ENCODE measurements at regions not wholly inside any gene's neighbourhood (a gene's known extent, or its start where the extent isn't known, plus 50 kb on each side); places are given as distances from the start of the nearest gene placed in this dataset.
A peak's percentile ranks its signal among the peaks of the same experiment; 100 is the strongest.

DNA sequence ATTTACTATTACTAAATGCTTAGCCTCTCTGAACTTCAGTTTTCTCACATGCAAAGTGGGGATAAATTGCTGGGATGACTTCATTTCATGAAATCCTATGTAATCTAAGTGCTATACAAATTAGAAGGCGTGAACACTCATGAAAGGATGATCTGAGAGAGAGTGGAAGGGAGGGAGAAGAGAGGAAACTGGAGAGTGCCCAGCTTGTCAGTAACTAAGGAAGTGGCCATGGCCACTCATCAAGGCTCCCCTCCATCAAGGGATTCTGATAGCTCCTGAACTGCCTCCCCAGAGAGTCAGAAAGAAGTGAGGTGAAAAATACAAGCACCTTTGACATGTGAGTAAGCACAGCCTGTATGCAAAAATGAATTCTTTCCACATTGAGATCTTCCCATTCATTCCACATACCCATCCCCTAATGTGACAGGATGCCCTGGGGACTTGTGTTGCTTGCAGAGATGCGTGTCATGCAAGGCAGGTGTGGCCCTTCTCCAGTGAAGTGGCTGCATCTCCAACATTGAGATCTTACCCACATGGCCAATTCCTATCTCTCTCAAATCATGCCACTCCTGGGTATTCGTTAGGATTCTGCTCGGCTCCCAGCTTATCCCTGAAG lies 76.5 kb upstream of the ITPRID1 start:
- no peaks in the 10 kb centered on the region for H3K4me1 Mint-ChIP-seq
- peaks cover 0 to 2% (median 1%) of the 10 kb centered on the region in 3 donors for H3K27me3 Mint-ChIP-seq (ENCODE audit: low read depth in 3 of 3)
- H3K27ac Mint-ChIP-seq = no peak overlapping the region
- no peaks in the 10 kb centered on the region for H3K36me3 Mint-ChIP-seq
- H3K4me3 Mint-ChIP-seq = no peak overlapping the region
- H3K9me3 Mint-ChIP-seq = peaks cover 0 to 9% (median 1%) of the 10 kb centered on the region in 6 donors
- no peak for DNase-seq

DNA sequence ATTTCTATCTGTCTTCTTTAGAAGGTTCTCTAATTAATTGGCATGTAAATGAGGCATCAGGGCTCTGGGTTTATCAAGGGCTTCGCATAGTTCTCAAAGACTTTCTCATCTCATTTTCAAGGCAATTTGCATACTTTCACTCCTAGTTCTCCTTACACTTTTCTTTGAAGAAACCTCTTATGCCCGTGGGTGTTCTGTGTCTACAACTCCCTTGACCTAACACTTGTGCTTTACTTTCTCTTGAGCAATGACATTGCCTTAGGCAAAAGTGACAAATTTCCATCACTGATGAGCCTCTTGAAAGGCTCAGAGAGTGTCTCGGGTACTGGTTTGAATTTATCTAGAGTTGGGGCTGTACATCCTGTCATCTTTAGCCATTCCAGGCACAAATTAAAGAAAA lies 74.7 kb upstream of the ITPRID1 start:
- H3K36me3 Mint-ChIP-seq = no peaks in the 10 kb centered on the region
- H3K9me3 Mint-ChIP-seq = peaks cover 0 to 9% (median 2%) of the 10 kb centered on the region in 6 donors
- H3K27me3 Mint-ChIP-seq (ENCODE audit: low read depth in 3 of 3) = peaks cover 0 to 2% (median 1%) of the 10 kb centered on the region in 3 donors
- DNase-seq = no peak
- H3K27ac Mint-ChIP-seq = no peak overlapping the region
- H3K4me3 Mint-ChIP-seq = no peak overlapping the region
- no peaks in the 10 kb centered on the region for H3K4me1 Mint-ChIP-seq

DNA sequence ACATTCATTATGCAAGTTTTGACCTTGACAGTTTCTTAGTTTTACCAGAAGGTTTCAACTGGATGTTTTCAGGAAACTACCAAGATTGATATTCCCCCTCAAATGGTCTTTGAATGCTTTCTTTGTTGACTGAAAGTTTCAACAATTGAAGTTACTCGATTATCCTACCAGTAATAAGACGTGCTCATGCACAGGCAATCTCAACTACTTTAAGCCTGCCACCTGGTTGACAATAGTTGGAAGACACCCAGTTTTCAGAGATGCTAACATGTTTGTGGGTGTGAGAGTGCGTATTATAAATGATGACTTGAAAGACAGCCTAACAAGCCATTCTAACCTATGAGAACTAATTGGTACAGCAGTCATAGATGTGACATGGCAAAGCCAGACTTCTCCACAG lies 73.4 kb upstream of the ITPRID1 start:
- no peaks in the 10 kb centered on the region for H3K4me1 Mint-ChIP-seq
- peaks cover 0 to 2% (median under 1%) of the 10 kb centered on the region in 3 donors for H3K27me3 Mint-ChIP-seq (ENCODE audit: low read depth in 3 of 3)
- no peak overlapping the region for H3K4me3 Mint-ChIP-seq
- H3K9me3 Mint-ChIP-seq = peaks cover 0 to 5% (median 2%) of the 10 kb centered on the region in 6 donors
- no peak for DNase-seq
- H3K27ac Mint-ChIP-seq = no peak overlapping the region
- H3K36me3 Mint-ChIP-seq = no peaks in the 10 kb centered on the region

DNA sequence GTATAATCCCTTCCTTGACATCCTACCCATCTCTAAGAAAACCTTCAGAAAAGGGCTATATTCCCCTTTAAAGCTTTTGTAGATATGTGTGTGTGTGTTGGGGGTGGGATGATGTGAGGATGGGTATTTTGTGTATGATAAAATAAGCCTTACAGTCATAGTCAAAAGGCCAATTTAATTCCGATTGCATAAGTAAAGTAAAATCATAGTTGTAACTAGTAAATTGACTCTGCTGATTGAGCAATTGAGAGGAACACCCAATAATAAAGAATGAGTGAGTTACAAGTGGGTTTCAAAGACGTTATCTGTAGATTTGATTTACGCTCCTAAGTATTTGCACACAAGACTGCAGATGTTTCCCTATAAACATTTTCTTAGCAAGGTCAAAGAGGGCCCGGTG lies 71.3 kb upstream of the ITPRID1 start:
- DNase-seq = no peak
- H3K36me3 Mint-ChIP-seq = no peaks in the 10 kb centered on the region
- H3K4me3 Mint-ChIP-seq = no peak overlapping the region
- H3K27ac Mint-ChIP-seq = no peak overlapping the region
- no peaks in the 10 kb centered on the region for H3K4me1 Mint-ChIP-seq
- H3K27me3 Mint-ChIP-seq (ENCODE audit: low read depth in 3 of 3) = peaks cover 0 to 2% (median 0%) of the 10 kb centered on the region in 3 donors
- H3K9me3 Mint-ChIP-seq = peaks cover 0 to 5% (median 2%) of the 10 kb centered on the region in 6 donors

DNA sequence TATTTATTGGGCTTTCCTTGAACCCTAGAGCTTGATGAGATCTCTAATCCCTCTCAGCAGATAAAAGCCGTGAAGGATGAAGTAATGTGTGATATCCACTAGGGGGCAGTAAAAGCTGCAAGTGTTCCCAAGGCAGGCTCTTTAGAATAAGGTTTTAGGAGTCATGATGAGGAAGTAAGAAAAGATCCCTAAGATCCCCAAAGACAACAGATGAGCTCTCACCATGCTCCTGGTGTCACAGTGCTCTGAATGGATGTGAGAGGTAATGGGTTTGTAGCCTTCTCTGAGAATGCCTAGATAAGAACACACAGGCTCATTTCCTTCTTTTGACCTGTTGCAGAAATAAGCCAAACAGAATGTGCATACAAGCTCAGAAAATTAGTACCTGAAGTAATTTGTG lies 70.4 kb upstream of the ITPRID1 start:
- Mint-ChIP-seq H3K4me3 (no peak overlapping the region), H3K9me3 (peaks cover 0 to 5% (median 0%) of the 10 kb centered on the region in 6 donors), H3K36me3 (no peaks in the 10 kb centered on the region), H3K27me3 (ENCODE audit: low read depth in 3 of 3) (peaks cover 0 to 2% (median 0%) of the 10 kb centered on the region in 3 donors), H3K4me1 (no peaks in the 10 kb centered on the region), H3K27ac (no peak overlapping the region)
- DNase-seq = peak in 1 of 3 donors; percentile 1

DNA sequence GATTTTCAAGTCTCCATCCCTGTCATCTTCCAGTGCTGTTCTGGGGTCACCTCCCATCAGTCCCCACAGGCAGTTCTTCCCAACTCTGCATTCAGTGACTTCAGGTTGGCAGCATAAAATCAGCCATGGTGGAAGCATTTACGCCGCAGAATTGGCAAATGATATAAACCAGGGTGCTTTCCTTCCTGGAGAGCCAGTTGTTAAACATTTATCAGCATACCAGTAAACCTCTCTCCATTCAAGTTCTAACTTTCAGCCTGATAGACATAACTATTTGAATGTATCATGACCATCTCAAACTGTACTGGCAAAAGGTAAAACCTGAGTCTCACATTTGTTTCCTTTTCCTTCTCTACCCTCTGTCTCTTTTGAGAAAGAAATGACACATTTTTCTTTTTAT lies 69.7 kb upstream of the ITPRID1 start:
- H3K4me1 Mint-ChIP-seq = no peaks in the 10 kb centered on the region
- no peak overlapping the region for H3K4me3 Mint-ChIP-seq
- H3K27me3 Mint-ChIP-seq (ENCODE audit: low read depth in 3 of 3) = peaks cover 0 to 2% (median 0%) of the 10 kb centered on the region in 3 donors
- no peak overlapping the region for H3K27ac Mint-ChIP-seq
- H3K9me3 Mint-ChIP-seq = peaks cover 0 to 5% (median 0%) of the 10 kb centered on the region in 6 donors
- DNase-seq = no peak
- no peaks in the 10 kb centered on the region for H3K36me3 Mint-ChIP-seq

DNA sequence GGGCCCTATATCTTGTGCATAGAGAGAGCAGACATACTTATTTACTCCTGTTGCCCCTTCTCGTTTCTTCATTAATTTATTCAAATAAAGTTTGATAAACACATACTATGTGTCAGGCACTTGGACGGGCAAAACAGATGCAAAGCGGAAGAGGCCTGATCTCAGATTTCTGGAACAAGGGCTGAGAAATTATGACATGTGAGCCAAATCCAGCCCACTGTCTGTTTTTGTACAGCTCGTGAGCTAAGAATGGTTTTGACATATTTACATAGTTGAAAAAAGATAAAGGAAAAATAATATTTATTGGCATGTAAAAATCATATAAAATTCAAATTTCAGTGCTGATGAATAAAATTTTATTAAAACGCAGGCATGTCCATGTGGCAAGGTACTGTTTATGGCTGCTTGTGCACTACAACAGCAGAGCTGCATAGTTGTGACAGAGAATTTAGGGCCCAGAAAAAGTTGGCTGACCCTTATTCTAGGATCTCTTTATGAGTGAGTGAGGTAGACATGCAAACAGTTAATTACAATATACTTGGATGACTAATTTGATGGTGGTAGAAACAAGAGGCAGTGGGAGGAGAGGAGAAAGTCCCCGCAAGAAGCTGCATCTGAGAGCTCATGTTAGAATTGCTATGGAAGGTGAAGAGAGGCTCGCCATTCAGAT lies 68.1 kb upstream of the ITPRID1 start:
- no peak for DNase-seq
- H3K4me1 Mint-ChIP-seq = no peaks in the 10 kb centered on the region
- H3K27me3 Mint-ChIP-seq (ENCODE audit: low read depth in 3 of 3) = peaks cover 0 to 2% (median 0%) of the 10 kb centered on the region in 3 donors

DNA sequence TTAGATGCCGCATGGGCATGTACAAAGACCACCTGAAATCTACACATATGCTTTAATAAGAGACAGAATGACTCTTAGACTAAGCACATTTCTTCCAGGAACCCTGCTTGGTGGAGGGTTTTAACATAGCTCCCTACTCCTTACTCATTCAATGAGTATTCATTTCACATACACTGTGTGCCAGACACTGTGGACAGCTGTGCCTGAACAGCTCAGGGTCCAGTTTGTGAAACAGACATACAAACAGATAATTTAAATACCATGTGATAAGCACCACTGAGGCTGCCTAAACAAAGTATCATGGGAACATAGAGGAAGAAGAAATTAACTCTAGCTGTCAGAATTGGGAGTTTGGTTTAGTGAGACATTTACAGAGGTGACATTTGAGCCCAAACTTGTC lies 65.2 kb upstream of the ITPRID1 start:
- H3K9me3 Mint-ChIP-seq = peaks cover 0 to 12% (median 2%) of the 10 kb centered on the region in 6 donors
- no peak for DNase-seq
- H3K4me3 Mint-ChIP-seq = no peak overlapping the region
- H3K27ac Mint-ChIP-seq = no peak overlapping the region
- H3K36me3 Mint-ChIP-seq = no peaks in the 10 kb centered on the region
- no peaks in the 10 kb centered on the region for H3K27me3 Mint-ChIP-seq (ENCODE audit: low read depth in 3 of 3)
- no peaks in the 10 kb centered on the region for H3K4me1 Mint-ChIP-seq

More for the DNA sequence above, 68.1 kb upstream of the ITPRID1 start:
- Mint-ChIP-seq H3K27ac (no peak overlapping the region), H3K9me3 (peaks cover 0 to 8% (median under 1%) of the 10 kb centered on the region in 6 donors), H3K36me3 (no peaks in the 10 kb centered on the region), H3K4me3 (no peak overlapping the region)

DNA sequence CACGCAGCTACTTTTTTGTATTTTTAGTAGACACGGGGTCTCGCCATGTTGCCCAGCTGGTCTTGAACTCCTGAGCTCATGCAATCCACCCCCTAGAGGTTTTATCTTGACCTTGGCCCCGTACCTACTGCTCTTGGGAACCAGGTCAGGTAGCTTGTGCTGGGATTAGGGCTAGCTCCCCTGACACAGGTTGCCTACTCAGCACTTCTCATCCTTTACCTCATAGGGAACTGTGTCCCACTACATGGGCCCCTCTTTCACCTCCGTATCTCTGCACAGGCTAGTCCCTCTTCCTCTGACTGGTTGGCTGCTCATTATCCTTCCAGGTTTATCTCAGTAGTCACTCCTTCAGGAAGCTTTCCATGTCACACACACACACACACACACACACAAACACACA lies 58.0 kb upstream of the ITPRID1 start:
- no peak for DNase-seq
- Mint-ChIP-seq H3K36me3 (no peaks in the 10 kb centered on the region), H3K27ac (no peak overlapping the region), H3K4me3 (no peak overlapping the region), H3K9me3 (peaks cover 0 to 6% (median 0%) of the 10 kb centered on the region in 6 donors), H3K27me3 (ENCODE audit: low read depth in 3 of 3) (no peaks in the 10 kb centered on the region), H3K4me1 (no peaks in the 10 kb centered on the region)

DNA sequence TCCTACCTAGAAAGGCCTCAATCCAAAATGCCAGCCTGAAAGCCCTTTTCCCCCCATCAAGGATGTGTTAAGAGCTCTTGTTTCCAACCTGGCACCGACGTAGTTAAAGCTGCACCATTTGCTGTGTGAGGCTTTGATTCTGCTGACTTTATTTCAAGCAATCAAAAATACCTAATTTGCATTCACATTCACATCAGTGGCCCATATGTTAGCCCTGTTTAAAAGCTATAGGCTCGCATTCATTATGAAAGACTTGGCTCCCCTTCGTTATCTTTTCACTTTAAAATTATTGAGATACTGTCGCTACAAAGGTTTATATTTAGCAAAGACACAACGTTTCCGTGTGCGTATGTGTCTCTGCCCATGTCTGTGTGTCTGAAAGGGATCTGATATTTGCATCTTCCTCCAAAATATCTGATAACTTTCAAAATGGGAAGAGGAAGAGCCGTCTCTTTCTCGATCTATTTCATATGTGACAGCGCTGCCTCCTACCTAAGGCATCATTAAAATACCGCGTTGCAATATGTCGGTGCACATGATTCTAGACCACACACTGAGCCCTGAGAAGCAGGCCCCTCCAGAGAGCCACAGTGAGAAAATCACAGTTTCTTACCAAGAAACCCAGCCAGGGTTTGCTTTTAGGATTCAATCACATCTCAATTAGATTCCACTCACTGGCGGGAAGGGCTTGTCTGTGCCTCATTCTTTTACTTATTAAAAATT lies 57.1 kb upstream of the ITPRID1 start:
- Mint-ChIP-seq H3K27ac (no peak overlapping the region), H3K36me3 (no peaks in the 10 kb centered on the region), H3K9me3 (peaks cover 0 to 10% (median 0%) of the 10 kb centered on the region in 6 donors), H3K4me3 (no peak overlapping the region), H3K27me3 (ENCODE audit: low read depth in 3 of 3) (no peaks in the 10 kb centered on the region), H3K4me1 (no peaks in the 10 kb centered on the region)
- no peak for DNase-seq

DNA sequence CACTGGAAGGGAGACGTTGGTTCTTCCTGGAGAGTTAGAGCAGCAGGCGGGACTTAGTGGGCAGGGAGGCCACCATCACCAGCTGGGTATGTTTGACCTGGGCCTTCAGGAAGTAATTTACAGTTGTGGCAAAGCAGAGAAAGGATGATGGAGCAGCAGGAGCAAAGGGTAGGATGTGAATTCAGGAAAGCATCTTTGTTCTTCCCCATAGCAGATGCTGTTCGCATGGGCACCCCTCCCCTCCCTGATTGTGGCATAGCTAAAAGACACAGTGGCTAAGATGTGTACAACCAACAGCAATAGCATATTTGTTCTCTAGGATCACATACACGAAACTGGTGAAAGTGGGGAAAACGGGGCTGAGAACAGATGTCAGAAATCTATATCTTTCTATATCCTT lies 56.3 kb upstream of the ITPRID1 start:
- H3K27me3 Mint-ChIP-seq (ENCODE audit: low read depth in 3 of 3) = no peaks in the 10 kb centered on the region
- no peaks in the 10 kb centered on the region for H3K4me1 Mint-ChIP-seq
- no peak for DNase-seq
- no peak overlapping the region for H3K27ac Mint-ChIP-seq
- no peak overlapping the region for H3K4me3 Mint-ChIP-seq
- H3K9me3 Mint-ChIP-seq = peaks cover 0 to 8% (median 0%) of the 10 kb centered on the region in 6 donors
- H3K36me3 Mint-ChIP-seq = no peaks in the 10 kb centered on the region

DNA sequence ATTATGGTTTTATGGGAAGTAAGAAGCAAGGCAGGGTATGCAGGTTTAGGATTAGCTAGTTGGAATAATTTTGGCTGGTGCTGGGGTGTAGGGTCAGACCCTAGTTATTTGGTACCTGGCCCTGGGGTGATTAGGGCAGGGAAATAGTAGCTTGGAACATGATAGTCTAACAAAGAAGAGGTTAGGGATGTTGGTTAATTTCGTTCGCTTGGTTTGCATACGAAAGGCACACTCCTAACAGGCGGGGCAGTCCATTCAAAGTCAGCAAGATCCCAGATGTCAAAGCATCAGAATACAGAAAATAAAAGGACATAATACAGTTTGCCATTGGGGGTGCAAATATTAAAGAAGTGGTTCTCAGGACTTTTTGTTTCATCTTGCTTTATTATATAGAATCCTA lies 55.7 kb upstream of the ITPRID1 start:
- H3K27me3 Mint-ChIP-seq (ENCODE audit: low read depth in 3 of 3) = no peaks in the 10 kb centered on the region
- H3K27ac Mint-ChIP-seq = no peak overlapping the region
- DNase-seq = no peak
- H3K36me3 Mint-ChIP-seq = no peaks in the 10 kb centered on the region
- no peak overlapping the region for H3K4me3 Mint-ChIP-seq
- no peaks in the 10 kb centered on the region for H3K4me1 Mint-ChIP-seq
- H3K9me3 Mint-ChIP-seq = peaks cover 0 to 4% (median 0%) of the 10 kb centered on the region in 6 donors

DNA sequence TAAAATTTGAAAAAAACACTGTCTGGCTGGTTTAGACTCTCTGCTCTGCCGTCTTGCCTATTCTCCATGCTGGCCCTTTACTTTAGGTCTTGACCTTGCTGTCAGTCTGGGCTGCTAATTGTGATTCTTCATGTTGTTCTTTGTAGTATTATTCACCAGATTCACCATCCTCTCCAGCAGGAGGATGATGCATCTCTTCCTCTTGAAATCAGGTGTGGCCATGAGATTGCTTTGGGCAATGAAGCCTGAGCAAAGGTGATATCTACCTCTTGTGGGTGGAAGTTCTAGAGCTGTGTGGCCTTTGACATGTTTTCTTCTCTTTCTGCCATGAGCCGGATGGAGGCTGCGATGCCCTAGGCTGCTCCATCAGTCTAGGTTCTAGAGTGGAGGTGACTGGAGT lies 51.3 kb upstream of the ITPRID1 start:
- Mint-ChIP-seq H3K27ac (no peak overlapping the region), H3K4me1 (no peaks in the 10 kb centered on the region), H3K4me3 (no peak overlapping the region), H3K9me3 (peaks cover 0 to 4% (median 0%) of the 10 kb centered on the region in 6 donors), H3K36me3 (no peaks in the 10 kb centered on the region), H3K27me3 (ENCODE audit: low read depth in 3 of 3) (peaks cover 0 to 1% (median 0%) of the 10 kb centered on the region in 3 donors)
- no peak for DNase-seq

Measured in immature natural killer cell (primary cell).